Fibroblast of the aortic adventitia (primary cell): ENCODE measurements at regions not wholly inside any gene's neighbourhood (a gene's known extent, or its start where the extent isn't known, plus 50 kb on each side); places are given as distances from the start of the nearest gene placed in this dataset.

Experiments used
- DNase-seq: peaks from one replicate; pipeline ENCODE4 v3.0.0-alpha.2; 2010; ENCODE audit warnings: low read depth
- H3K4me3 ChIP-seq: 2 replicates; pipeline ENCODE4 v1.5.1; 2011; ENCODE audit warnings: low read depth, mild to moderate bottlenecking, control low read depth, low read length, moderate library complexity
- TF ChIP-seq, protein P1 (sequence below): IDR thresholded peaks from 2 replicates; pipeline ENCODE4 v1.5.1; 2011; ENCODE audit warnings: mild to moderate bottlenecking, low read length, control low read depth, inconsistent platforms; ENCODE audit not compliant: insufficient read depth

GRCh38 chr1:215482079-215482478 lies 85.0 kb upstream of the KCTD3 start:
- H3K4me3 ChIP-seq, result no peak overlapping the region
- DNase-seq, result no peak
- TF ChIP-seq, protein P1, sequence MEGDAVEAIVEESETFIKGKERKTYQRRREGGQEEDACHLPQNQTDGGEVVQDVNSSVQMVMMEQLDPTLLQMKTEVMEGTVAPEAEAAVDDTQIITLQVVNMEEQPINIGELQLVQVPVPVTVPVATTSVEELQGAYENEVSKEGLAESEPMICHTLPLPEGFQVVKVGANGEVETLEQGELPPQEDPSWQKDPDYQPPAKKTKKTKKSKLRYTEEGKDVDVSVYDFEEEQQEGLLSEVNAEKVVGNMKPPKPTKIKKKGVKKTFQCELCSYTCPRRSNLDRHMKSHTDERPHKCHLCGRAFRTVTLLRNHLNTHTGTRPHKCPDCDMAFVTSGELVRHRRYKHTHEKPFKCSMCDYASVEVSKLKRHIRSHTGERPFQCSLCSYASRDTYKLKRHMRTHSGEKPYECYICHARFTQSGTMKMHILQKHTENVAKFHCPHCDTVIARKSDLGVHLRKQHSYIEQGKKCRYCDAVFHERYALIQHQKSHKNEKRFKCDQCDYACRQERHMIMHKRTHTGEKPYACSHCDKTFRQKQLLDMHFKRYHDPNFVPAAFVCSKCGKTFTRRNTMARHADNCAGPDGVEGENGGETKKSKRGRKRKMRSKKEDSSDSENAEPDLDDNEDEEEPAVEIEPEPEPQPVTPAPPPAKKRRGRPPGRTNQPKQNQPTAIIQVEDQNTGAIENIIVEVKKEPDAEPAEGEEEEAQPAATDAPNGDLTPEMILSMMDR, result no peak

- DNase-seq, result no peak
- TF ChIP-seq, protein P1, result no peak
- no peak overlapping the region for H3K4me3 ChIP-seq
Measured at GRCh38 chr1:215484171-215484939, 82.7 kb upstream of the KCTD3 start.

- DNase-seq, result no peak
- no peak overlapping the region for H3K4me3 ChIP-seq
- TF ChIP-seq, protein P1, result no peak
Measured at GRCh38 chr1:215487466-215487865, 79.6 kb upstream of the KCTD3 start.

DNA sequence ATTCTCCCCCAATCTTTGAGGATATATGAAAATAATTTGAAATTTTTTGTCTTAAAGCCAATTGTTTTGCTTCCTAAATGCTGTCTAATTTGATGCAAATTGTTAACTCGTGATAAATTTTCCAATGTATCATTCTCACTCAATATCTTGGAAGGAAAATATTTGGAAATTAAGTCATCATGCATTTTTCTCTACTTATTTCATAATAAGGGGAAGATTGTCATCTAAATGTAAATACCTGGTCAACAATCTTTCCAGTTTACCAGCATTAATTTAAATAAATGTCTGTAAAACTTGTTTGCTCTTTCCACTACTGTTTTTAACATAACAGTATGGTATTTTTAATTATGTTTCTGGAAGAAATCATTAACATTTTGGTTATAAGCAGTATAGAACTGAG lies 78.3 kb upstream of the KCTD3 start:
- no peak overlapping the region for H3K4me3 ChIP-seq
- DNase-seq, result no peak
- TF ChIP-seq, protein P1, result no peak

GRCh38 chr1:215489771-215490565 lies 77.1 kb upstream of the KCTD3 start:
- no peak overlapping the region for H3K4me3 ChIP-seq
- TF ChIP-seq, protein P1, result no peak
- no peak for DNase-seq

- H3K4me3 ChIP-seq, result no peak overlapping the region
- no peak for DNase-seq
- TF ChIP-seq, protein P1, result no peak
Measured at GRCh38 chr1:215497528-215497927, 69.6 kb upstream of the KCTD3 start.
